Stimulated activated CD4-positive, alpha-beta T cell treated with anti-CD3 and anti-CD28 coated beads, Interleukin-1b, Interleukin-23, amount 100 ng/mL, for 4 hours (primary cell): ENCODE measurements at regions not wholly inside any gene's neighbourhood (a gene's known extent, or its start where the extent isn't known, plus 50 kb on each side); places are given as distances from the start of the nearest gene placed in this dataset.
"Not testable (repeated sequence)": the region's sequence is repeated elsewhere in the genome, so short reads cannot be mapped to it uniquely, and the experiment has no call there.

ENCODE experiments used
- DNase-seq, 2 donors: peaks; one replicate each; pipeline ENCODE4 v3.0.0-alpha.2; 2020; ENCODE audit warnings: low read depth in 2 of 2

DNA sequence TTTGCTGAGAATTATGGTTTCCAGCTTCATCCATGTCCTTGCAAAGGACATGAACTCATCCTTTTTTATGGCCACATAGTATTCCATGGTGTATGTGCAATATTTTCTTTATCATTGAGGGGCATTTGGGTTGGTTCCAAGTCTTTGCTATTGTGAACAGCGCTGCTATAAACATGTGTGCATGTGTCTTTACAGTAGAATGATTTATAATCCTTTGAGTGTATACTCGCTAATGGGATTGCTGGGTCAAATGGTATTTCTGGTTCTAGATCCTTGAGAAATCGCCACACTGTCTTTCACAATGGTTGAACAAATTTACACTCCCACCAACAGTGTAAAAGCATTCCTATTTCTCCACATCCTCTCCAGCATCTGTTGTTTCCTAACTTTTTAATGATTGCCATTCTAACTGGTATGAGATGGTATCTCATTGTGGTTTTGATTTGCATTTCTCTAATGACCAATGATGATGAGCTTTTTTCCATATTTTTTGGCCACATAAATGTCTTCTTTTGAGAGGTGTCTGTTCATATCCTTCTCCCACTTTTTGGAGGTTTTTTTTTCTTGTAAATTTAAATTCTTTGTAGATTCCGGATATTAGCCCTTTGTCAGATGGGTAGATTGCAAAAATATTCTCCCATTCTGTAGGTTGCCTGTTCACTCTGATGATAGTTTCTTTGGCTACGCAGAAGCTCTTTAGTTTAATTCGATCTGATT is 180.1 kb downstream of the PLPPR4 start:
- DNase-seq = not testable (repeated sequence)

DNA sequence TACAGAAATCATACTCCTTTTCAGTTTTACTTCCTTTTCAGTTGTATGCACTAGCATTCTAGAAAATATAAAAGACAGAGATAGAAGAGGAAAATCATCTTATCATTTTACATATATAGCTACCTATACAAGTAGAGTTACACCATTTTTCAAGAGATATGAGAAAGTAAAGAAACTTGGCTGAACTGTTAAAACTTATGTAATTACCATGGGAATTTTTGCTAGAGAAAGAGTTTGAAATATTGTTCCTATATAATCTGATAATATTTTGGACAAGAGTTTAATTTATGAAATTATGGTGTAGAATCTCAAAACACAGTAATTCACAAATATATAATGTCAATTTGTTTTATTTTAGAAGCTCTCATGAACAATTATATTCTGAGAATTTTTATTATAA is 180.8 kb downstream of the PLPPR4 start:
- DNase-seq = no peak

DNA sequence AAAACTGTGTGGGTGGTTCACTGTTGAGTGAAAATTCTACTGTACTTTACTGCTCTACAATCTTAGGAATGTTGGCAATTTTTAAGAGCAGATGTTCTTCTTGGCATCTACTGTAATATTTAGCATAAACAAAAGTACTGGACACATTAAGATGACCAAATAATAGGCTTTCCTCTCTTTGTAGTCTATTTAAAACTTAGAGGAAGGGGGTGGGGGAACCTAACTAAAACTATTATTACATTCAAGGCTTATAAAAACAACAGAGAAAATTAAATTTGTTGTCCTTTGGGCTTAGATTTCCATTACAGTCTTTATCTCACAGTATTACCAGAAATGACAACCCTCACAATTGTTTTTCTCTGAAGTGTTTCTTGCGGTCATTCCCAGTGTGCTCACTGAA is 181.2 kb downstream of the PLPPR4 start:
- DNase-seq = no peak

DNA sequence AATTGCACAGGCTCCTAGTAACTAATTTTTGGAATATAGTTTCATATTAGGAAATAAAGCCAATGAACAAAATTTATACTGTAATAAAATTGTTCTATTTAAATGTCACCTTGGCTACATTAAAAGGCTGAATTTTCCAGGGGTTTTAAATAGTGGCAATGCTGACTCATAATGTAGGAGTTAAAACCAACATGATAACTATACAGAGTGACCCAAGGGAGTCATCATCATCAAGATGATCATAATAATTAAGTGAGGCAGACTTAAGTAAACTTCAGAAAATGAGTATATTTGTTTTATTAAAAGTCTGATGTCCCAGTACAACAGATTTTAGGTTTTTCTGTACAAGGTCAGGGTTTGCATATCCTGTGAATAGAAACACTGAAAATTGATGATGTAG is 183.4 kb downstream of the PLPPR4 start:
- no peak for DNase-seq

DNA sequence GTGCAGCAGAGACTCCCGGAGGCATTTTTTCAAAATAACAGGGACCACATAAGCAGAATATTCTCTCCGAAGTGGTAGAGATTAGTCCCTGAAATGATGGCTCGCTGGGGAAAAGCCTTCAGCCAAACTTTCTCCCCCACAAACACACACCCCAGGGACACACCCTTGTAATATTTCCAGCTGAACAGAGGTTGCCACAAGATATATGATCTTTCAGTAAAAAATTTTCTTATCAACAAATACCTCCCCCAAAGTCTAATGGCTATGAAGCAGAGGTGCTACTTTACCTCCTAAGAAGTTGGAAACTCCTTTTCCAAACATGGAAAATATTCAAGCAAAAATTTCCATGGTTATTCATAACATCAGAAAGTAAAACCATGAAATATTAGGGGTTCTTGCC is 190.2 kb upstream of the PALMD start:
- DNase-seq = no peak

DNA sequence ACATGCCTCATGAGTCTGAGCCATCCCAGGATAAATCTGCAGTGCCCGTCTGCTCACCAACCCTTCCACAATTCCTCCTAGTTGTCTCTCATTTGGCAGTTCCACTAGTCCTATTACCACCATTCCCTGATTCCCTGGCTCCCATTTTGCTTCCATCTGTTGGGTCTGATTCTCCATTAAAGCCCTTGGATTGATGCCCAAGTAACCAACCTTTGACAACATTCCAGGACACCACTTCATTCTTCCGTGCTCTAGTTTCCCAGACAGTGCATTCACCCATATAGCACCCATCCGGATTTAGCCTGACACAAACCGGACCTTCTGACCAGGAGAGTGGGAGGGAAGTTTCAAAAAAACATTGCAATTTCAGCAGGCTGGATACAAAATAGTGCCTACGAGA is 189.4 kb upstream of the PALMD start:
- DNase-seq = no peak

DNA sequence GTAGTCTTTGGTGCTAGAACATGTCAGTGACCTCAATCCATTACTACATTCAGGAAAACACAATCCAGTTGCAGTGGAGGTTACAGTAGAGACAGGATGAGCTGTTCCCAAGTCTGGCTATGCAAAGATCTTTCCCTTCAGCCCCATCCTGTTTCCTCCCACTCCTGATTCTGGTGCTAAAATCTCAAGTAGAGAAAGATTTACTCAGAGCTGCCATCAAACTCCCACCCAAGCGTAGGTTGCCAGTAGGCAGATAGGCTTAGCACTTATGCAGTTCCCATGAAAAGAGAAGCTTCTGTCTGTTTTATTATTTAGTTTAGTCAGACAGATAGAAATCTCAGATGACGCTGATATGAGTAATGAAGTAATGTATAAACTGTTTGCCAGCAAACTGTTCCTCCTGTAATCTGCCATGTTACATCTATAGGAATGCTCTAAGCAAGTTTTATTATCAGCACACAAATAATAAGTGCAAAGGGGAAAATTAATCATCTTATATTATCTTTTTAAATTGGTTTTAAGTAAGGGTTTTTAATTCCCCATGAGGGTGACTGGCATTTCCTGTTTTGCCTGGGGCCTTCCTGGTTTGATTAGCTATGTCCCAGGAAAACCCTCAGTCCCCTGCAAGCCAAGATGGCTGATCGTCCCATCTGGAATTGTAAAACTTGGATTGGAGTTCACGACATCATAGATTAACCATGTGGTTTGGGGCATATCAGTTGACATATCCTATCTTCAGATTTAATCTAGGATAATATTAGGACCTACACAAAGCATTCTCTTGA is 188.3 kb upstream of the PALMD start:
- DNase-seq = no peak

DNA sequence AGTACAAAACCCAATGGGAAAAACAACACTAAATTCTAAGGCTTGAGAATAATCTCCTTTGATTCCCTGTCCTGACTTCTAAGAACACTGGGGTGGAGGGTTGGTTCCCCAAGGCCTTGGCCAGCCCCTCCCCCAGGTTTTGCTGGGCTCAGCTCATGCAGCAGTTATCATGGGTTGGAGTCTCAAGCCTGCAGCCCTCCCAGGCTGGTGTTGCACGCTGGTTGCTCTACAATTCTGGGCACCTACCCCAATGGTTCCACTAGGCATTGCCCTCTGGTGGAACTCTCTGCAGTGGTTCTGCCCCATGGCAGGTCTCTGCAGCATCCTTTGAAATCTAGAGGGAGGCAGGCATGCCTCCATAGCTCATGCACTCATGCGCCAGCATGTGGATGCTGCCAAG is 184.4 kb upstream of the PALMD start:
- no peak for DNase-seq

DNA sequence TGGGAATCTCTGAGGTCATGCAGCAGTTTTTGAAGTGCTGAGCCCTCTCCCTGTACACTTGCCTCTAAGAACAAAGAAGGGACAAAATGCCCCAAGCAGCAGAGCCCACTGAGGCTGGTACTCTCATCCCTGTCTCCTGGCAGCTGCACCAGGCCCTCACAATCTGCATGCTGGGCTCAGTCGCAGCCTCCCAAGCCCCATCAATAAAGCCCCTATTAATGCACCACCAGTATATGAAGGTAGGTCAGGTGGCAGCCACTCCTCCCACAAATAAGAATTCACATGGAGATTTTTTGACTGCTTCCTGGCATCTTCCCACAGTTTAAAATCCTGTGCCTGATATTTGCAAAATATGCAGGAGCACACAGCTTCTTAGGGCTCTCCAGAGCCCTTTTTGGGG is 181.2 kb upstream of the PALMD start:
- no peak for DNase-seq

DNA sequence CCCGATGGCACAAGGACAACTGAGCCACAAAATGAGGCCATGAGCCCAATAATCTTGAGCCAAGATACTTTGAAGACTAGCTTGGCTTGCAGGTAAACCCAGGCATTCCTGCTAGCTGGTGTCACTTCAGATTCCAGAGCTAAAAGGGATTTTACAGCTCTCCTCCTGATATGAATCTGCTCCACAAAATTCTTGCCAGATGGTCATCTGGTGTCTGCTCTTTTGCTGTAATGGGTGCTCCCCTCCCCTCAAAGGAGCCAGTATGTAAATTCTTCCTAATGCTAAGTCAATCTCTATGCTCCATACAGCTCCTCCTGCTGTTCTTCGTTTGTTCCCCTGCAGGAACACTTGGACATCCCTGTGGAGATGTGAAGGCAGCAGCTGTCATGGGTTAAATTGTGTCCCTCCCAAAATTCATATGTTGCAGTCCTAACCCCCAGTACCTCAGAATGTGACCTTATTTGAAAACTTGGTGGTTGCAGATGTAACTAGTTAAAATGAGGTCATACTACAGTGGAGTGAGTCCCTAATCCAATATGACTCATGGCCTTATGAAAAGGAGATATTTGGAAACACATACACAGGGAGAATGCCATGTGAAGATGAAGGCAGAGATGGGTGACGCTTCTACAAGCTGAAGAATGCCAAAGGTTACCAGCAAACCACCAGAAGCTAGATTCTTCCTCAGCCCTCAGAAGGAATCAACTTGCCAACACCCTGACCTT is 180.6 kb upstream of the PALMD start:
- no peak for DNase-seq

DNA sequence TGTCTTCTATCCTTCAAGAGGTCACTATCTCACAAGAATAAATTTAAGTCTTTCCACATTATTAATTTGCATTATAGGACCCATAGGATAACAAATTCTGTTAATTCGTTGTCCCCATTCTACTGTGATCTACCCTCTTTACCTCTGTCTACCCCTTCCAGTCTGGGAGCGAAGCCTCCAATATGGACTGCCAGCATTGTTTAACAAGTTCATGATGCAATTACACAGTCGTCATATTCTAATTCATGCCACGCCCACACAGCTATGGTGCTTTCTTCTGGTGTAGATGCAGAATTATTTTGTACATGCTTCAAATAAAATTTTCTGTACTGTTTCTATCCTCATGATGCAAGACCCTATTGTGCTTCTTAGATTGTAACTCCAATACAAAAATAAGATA is 178.3 kb upstream of the PALMD start:
- DNase-seq = no peak

DNA sequence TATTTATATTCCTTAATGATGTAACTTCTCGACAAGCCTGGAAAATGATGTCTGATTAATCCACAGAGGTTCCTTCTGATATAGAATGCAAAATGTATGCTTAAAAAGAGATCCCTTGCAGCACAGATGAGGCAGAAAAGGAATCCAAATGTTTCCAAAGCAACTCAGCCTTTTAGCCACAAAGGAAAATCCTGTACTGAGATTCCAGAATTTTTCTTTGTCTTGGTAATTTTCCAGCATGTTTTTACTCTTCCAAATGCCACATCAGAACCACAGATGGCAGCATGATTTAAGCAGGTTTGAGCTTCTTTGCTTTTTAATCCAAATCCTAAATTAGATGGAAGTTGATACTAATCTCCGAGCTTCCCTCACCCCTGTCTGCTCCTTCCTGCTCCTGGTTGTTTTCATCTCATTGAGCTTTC is 176.4 kb upstream of the PALMD start:
- no peak for DNase-seq

DNA sequence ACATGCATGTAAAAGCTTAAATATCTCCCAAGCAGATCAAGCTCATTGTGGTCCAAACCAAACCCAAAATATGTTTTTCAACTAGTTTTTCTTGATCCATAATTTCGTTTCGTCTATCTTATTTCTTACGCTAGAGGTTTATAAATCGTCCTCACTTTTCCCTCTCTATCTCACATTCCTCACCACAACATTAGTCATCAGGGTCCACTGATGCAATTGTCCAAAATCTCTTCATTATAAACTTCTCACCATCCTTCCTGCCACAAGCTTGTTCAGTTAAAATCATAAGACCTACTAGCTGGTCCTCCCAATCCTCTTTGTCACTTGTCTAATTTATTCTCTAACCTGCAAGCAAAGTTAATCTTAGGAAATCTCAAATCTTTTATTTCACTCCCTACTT is 173.0 kb upstream of the PALMD start:
- no peak for DNase-seq

DNA sequence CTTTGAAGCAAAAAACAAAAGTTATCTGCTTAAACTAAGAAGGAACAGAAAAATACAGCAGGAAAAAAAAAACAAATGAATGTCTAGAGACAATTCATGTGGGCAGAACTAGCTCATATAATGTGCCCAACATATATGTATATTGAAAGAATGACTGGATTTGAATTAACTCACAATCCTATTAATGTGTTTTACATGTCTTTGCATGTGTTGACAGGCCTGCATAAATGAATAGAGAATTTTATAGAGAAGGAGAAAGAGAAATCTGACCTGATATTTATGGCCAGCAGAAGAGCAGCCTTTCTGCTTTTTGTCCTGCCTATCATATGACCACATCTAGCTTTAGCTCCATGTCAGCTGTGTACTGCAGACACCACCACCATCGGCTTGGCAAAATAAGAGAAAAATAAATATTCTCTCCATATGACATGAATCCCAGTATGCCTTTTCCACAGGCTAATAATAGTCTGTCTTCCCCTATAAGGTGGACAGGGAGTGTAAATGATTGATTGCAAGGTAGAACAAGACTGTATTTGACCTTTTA is 171.5 kb upstream of the PALMD start:
- DNase-seq = no peak

DNA sequence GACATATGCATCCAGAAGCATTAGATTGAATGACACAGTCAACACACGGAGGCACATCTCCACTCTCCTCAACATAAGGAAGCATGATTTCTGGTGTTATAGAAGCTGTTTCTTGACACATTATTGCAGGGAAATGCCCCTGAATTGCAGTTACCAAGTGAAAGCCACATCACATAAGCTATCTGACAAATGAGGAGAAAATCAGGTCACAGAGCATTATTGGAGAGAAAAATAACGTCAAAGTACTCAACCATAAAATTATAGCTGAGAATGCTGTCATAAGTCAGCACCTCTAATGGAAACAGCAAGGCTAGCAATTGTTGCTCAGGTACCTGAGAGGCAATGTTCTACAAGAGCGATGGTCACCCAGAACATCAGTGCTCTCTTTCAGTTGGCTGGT is 169.9 kb upstream of the PALMD start:
- no peak for DNase-seq

DNA sequence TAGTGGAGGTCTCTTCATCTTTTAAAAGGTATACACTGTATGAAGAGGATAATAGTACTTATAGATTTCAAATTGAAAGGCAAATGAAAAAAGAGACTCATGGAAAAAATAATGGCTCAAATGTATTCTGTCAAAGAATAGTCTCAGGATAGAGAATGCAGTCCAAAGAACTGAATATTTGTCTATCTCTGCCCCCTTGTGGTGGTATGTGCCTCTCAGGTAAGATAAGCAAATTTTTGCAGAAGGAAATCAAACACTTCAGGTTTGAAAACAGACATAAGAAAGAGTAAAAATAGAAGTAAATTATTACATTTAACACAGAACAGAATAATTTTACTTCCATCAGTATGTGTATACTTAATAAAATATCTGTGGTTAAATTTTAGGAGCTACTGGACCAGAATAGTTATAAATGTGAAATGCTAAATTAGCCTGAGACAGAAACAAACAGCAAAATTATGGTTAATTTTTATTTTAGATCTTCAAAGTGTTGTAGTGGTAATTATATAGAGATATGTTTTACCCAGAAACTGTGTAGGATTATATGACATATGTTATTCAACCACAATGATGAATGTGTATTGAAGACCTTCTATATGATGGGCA is 164.4 kb upstream of the PALMD start:
- DNase-seq = peak in 1 of 2 donors; percentile 11

DNA sequence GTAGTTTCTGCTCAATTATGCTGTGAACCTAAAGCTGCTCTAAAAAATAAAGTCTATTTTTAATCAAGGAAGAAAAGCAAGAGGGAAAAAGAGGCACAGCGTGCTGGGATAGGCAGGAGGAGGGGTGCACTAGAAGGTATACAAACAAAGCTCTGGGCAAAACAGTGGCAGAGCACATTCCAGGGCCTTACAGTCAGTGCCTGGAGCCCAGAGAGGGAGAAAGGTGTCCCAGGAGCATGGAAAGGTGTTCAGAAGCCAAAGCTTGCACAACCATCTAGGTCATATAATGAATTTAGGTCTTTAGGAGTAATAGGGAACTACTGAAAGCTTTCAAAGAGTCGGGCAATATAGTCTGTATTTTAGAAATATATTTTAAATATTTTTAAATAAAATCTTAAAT is 163.6 kb upstream of the PALMD start:
- no peak for DNase-seq

DNA sequence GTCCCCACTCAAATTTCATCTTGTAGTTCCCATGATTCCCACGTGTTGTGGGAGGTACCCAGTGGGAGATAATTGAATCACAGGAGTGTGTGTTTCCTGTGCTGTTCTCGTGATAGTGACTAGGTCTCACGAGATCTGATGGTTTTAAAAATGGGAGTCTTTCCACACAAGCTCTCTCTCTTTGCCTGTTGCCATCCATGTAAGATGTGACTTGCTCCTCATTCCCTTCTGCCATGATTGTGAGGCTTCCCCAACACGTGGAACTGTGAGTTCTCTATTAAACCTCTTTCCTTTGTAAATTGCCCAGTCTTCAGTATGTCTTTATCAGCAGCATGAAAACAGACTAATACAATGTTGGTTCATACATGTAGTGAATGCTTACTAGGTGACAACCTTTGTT is 163.2 kb upstream of the PALMD start:
- no peak for DNase-seq

DNA sequence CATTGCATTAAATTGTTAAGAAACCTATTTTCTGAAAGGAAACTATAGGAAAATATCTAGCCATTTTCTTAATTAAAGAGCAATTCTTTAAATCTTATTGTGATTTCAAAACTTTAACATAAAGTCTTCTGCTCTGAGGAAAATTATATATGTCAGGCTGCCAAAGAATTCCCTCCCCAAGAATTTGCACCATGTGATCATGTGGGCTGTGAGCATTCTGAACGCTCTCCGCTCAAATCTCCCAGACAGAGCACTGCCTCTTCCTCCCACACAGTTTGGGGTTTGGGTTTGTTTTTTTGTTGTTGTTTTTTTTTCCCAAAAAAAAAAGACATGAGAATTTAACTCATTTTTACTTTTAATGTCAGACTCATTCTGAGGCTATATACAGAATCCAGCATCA is 155.9 kb upstream of the PALMD start:
- DNase-seq = no peak

DNA sequence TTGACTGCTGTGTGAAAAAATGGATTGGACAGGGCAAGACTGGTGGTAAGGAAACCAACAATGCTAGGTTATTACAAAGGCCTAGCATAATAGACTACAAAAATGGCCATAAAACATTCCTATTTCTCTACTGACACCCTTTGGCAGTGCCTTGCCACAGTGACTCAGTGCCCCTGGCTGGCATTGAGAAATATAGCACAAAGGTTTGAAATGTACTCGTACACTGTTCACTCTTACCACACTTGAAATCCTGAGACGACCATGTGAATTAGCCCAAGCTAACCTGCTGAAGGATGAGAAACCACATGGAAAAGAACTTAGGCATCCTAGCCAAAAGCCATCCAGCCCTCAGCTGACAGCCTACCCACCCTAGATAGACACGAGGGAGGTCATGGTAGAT is 149.8 kb upstream of the PALMD start:
- no peak for DNase-seq

DNA sequence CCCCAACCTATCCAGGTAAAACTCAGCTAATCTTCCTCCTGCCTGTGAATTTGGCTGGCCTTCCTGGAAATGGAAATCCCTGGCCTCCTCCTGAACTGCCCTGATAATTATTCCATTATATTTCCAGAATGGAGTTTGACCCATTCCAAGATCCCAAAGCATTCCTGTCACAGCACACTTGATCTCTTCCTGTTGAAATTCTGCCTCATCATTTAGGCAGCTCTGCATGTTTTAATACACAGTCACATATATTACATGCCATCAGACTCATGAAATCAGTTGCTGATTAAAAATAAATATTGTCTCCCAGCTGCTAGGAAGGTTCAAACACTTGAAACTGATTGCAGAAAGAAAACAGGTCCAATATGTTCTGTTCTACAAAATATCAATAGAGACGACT is 148.2 kb upstream of the PALMD start:
- no peak for DNase-seq

DNA sequence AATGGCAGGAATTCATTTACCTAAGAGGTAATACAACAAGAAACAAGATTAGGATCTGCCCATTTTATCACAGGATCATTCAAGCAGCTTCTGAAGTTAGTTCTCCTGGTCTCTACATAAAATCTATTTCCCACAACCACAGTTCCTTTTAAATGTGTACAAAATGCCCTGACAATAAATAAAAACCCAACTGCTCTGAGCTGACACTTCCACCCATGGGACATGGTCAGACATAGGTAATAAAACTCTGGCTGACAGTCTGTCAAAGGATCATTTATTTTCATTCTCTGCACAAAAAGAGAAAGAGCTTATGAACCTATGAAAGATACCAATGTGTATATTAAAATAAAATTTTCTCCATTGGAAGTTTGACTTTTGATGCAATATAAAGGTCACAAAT is 145.4 kb upstream of the PALMD start:
- no peak for DNase-seq
